PFSK-1 (cell line): ENCODE measurements at regions not wholly inside any gene's neighbourhood (a gene's known extent, or its start where the extent isn't known, plus 50 kb on each side); places are given as distances from the start of the nearest gene placed in this dataset.

Source experiments
- FOXP2 ChIP-seq: optimal IDR thresholded peaks from 2 replicates; pipeline ENCODE3; 2011; ENCODE audit warnings: borderline replicate concordance, control low read depth, inconsistent platforms; ENCODE audit not compliant: insufficient read depth; ENCODE audit errors: extremely low read length, extremely low read depth
- POLR2AphosphoS5 ChIP-seq: IDR thresholded peaks from 2 replicates; pipeline ENCODE4 v1.6.1; 2012; ENCODE audit warnings: low read depth, mild to moderate bottlenecking, control low read depth, low read length, moderate library complexity
- REST ChIP-seq, 2 experiments: IDR thresholded peaks; 2 replicates each; pipeline versions ENCODE4 v1.6.1 to v1.8.0; 2011 to 2012; ENCODE audit warnings: low read depth in 2 of 2, low read length in 2 of 2, control low read depth in 1 of 2, inconsistent platforms in 1 of 2, mild to moderate bottlenecking in 1 of 2, moderate library complexity in 1 of 2; ENCODE audit not compliant: insufficient read depth in 1 of 2
- SIN3A ChIP-seq: IDR thresholded peaks from 2 replicates; pipeline ENCODE4 v1.6.1; 2012; ENCODE audit warnings: mild to moderate bottlenecking, low read length, moderate library complexity, borderline replicate concordance; ENCODE audit not compliant: insufficient read depth
- TAF1 ChIP-seq: IDR thresholded peaks from 2 replicates; pipeline ENCODE4 v1.6.1; 2012; ENCODE audit warnings: low read length, control low read depth, borderline replicate concordance; ENCODE audit not compliant: insufficient read depth

GRCh38 chr10:32112055-32112454 lies 55.8 kb upstream of the KIF5B start:
- TF ChIP-seq SIN3A (no peak), REST (IDR thresholded peaks at IDR 0.05; ENCODE audit: insufficient read depth in 1 of 2, low read depth in 2 of 2, low read length in 2 of 2) (no peak), POLR2AphosphoS5 (no peak), TAF1 (no peak), FOXP2 (no peak)

DNA sequence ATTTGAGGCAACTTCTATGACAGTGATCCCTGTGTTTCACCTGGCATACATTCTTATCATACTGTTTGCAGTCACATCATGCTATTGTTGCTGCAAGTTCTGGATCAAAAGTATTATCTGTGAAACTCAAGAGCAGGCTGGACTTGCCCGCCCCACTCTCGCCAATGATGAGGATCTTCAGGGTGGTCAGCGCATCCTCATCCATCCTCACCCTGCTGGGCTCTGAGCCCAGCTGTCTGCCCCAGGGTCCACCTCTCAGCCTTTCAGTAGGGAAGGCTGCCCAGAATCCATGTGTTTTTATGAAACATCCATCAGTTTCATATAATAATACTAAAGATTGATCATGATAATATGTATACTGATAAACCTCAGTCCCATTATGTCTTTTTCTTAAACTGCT lies 55.4 kb upstream of the KIF5B start:
- TF ChIP-seq FOXP2 = no peak
- TF ChIP-seq POLR2AphosphoS5 = no peak
- no peak for TF ChIP-seq SIN3A
- no peak for TF ChIP-seq REST (IDR thresholded peaks at IDR 0.05; ENCODE audit: insufficient read depth in 1 of 2, low read depth in 2 of 2, low read length in 2 of 2)
- TF ChIP-seq TAF1 = no peak

- TF ChIP-seq REST (IDR thresholded peaks at IDR 0.05; ENCODE audit: insufficient read depth in 1 of 2, low read depth in 2 of 2, low read length in 2 of 2) (no peak), TAF1 (no peak), POLR2AphosphoS5 (no peak), SIN3A (no peak), FOXP2 (no peak)
Observed at GRCh38 chr10:32110790-32111189, 54.6 kb upstream of the KIF5B start.

DNA sequence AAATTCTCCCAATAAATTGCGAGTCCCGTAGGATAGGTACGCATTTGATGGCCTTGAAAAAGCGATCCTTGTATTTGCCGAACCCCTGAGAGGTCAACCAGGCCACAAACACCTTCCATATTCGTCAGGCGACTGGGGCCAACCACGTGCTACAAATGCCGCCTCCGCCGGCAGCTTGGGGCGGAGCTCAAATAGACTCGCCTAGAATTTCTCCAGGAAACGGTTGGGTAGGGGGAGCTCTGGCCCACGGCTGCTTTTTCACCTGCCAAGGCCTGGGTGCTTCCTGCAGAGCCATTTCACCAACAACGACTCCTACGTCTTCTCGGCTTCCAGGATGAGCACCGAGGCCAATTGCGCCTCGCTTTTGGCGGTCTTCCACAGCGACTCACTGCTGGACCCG lies 53.4 kb upstream of the KIF5B start:
- no peak for TF ChIP-seq FOXP2
- no peak for TF ChIP-seq SIN3A
- TF ChIP-seq REST (IDR thresholded peaks at IDR 0.05; ENCODE audit: insufficient read depth in 1 of 2, low read depth in 2 of 2, low read length in 2 of 2) = no peak
- no peak for TF ChIP-seq TAF1
- no peak for TF ChIP-seq POLR2AphosphoS5
